Progenitor cell of endocrine pancreas (in vitro differentiated cells): ENCODE measurements at regions not wholly inside any gene's neighbourhood (a gene's known extent, or its start where the extent isn't known, plus 50 kb on each side); places are given as distances from the start of the nearest gene placed in this dataset.
"Not testable (repeated sequence)": the region's sequence is repeated elsewhere in the genome, so short reads cannot be mapped to it uniquely, and the experiment has no call there.

ENCODE experiments used
- DNase-seq: peaks from one replicate; pipeline ENCODE4 v3.0.0; 2021; ENCODE audit warnings: low spot score; ENCODE audit not compliant: unreplicated experiment
- H3K27ac Mint-ChIP-seq: 2 replicates; pipeline ENCODE4 v1.8.0; 2021; ENCODE audit warnings: mild to moderate bottlenecking, moderate library complexity, mixed read lengths
- H3K27me3 Mint-ChIP-seq: 2 replicates; pipeline ENCODE4 v1.8.0; 2021; ENCODE audit warnings: mixed read lengths
- H3K36me3 Mint-ChIP-seq: 2 replicates; pipeline ENCODE4 v1.8.0; 2022; ENCODE audit warnings: mixed read lengths; ENCODE audit not compliant: insufficient read depth
- H3K4me1 Mint-ChIP-seq: 2 replicates; pipeline ENCODE4 v1.8.0; 2021; ENCODE audit warnings: low read depth, mixed read lengths
- H3K4me3 Mint-ChIP-seq: 2 replicates; pipeline ENCODE4 v1.8.0; 2021; ENCODE audit warnings: low read depth, mild to moderate bottlenecking, moderate library complexity, mixed read lengths
- H3K9me3 Mint-ChIP-seq: 2 replicates; pipeline ENCODE4 v1.8.0; 2021; ENCODE audit warnings: low read depth, mixed read lengths
- CTCF ChIP-seq: fragments of 200-600 bp; sonication (generic); IDR thresholded peaks from one replicate; pipeline ENCODE4 v1.5.0; 2021; ENCODE audit warnings: antibody characterized with exemption, mild to moderate bottlenecking; ENCODE audit not compliant: unreplicated experiment

GRCh38 chr7:91492317-91492716, 228.1 kb downstream of the FZD1 start:
- peaks cover 7% of the 10 kb centered on the region for H3K9me3 Mint-ChIP-seq

GRCh38 chr7:91492773-91493172, 228.5 kb downstream of the FZD1 start:
- TF ChIP-seq CTCF: no peak
- Mint-ChIP-seq H3K4me3 (no peak overlapping the region), H3K36me3 (no peaks in the 10 kb centered on the region), H3K9me3 (peaks cover 7% of the 10 kb centered on the region), H3K27me3 (no peaks in the 10 kb centered on the region), H3K4me1 (no peaks in the 10 kb centered on the region), H3K27ac (no peak overlapping the region)
- DNase-seq: no peak

More at GRCh38 chr7:91492317-91492716, 228.1 kb downstream of the FZD1 start:
- H3K4me3 Mint-ChIP-seq: no peak overlapping the region
- no peaks in the 10 kb centered on the region for H3K4me1 Mint-ChIP-seq
- TF ChIP-seq CTCF: no peak
- H3K27me3 Mint-ChIP-seq: no peaks in the 10 kb centered on the region
- no peak overlapping the region for H3K27ac Mint-ChIP-seq
- DNase-seq: no peak
- H3K36me3 Mint-ChIP-seq: no peaks in the 10 kb centered on the region

- no peak overlapping the region for H3K4me3 Mint-ChIP-seq
- H3K27ac Mint-ChIP-seq: no peak overlapping the region
- no peak for DNase-seq
- H3K4me1 Mint-ChIP-seq: no peaks in the 10 kb centered on the region
- H3K36me3 Mint-ChIP-seq: peaks cover 2% of the 10 kb centered on the region
- peaks cover 13% of the 10 kb centered on the region for H3K9me3 Mint-ChIP-seq
- H3K27me3 Mint-ChIP-seq: no peaks in the 10 kb centered on the region
- no peak for TF ChIP-seq CTCF
These were observed 230.2 kb downstream of the FZD1 start for GRCh38 chr7:91494450-91494849.

- Mint-ChIP-seq H3K4me3 (no peak overlapping the region), H3K4me1 (no peaks in the 10 kb centered on the region), H3K36me3 (peaks cover 3% of the 10 kb centered on the region), H3K27ac (no peak overlapping the region), H3K9me3 (peaks cover 24% of the 10 kb centered on the region), H3K27me3 (no peaks in the 10 kb centered on the region)
- TF ChIP-seq CTCF: no peak
- no peak for DNase-seq
These were observed 232.1 kb downstream of the FZD1 start for GRCh38 chr7:91496251-91496820.

GRCh38 chr7:91497277-91497676, 233.0 kb downstream of the FZD1 start:
- DNase-seq, H3K27me3 Mint-ChIP-seq, H3K4me1 Mint-ChIP-seq, H3K36me3 Mint-ChIP-seq, H3K4me3 Mint-ChIP-seq, H3K27ac Mint-ChIP-seq: not testable (repeated sequence)
- peaks cover 28% of the 10 kb centered on the region for H3K9me3 Mint-ChIP-seq

- Mint-ChIP-seq H3K36me3 (peaks cover 1% of the 10 kb centered on the region), H3K27ac (no peak overlapping the region), H3K4me3 (no peak overlapping the region), H3K9me3 (peaks cover 22% of the 10 kb centered on the region), H3K27me3 (no peaks in the 10 kb centered on the region), H3K4me1 (peaks cover 2% of the 10 kb centered on the region)
- TF ChIP-seq CTCF: no peak
- DNase-seq: no peak
These were observed 239.8 kb downstream of the FZD1 start for GRCh38 chr7:91503934-91504555.
